Ishikawa (cell line): ENCODE measurements at regions not wholly inside any gene's neighbourhood (a gene's known extent, or its start where the extent isn't known, plus 50 kb on each side); places are given as distances from the start of the nearest gene placed in this dataset.

ENCODE experiments used
- CEBPB ChIP-seq: IDR thresholded peaks from 2 replicates; pipeline ENCODE4 v1.6.1; 2012
- CREB1 ChIP-seq: IDR thresholded peaks from 2 replicates; pipeline ENCODE4 v1.6.1; 2012; ENCODE audit warnings: low read depth
- EGR1 ChIP-seq: IDR thresholded peaks from 2 replicates; pipeline ENCODE4 v1.6.1; 2012
- EP300 ChIP-seq: IDR thresholded peaks from 2 replicates; pipeline ENCODE4 v1.6.1; 2012; ENCODE audit warnings: borderline replicate concordance
- FOXM1 ChIP-seq: IDR thresholded peaks from 2 replicates; pipeline ENCODE4 v1.6.1; 2012; ENCODE audit warnings: low read depth, borderline replicate concordance
- NFIC ChIP-seq: IDR thresholded peaks from 2 replicates; pipeline ENCODE4 v1.6.1; 2012
- RAD21 ChIP-seq: IDR thresholded peaks from 2 replicates; pipeline ENCODE4 v1.6.1; 2012; ENCODE audit warnings: low read depth
- TAF1 ChIP-seq: IDR thresholded peaks from 2 replicates; pipeline ENCODE4 v1.6.1; 2012; ENCODE audit warnings: low read depth, mild to moderate bottlenecking
- TCF12 ChIP-seq: IDR thresholded peaks from 2 replicates; pipeline ENCODE4 v1.6.1; 2012; ENCODE audit warnings: low read depth
- TEAD4 ChIP-seq: IDR thresholded peaks from 2 replicates; pipeline ENCODE4 v1.6.1; 2012
- YY1 ChIP-seq: IDR thresholded peaks from 2 replicates; pipeline ENCODE4 v1.6.1; 2012; ENCODE audit warnings: low read depth
- ZBTB7A ChIP-seq: IDR thresholded peaks from 2 replicates; pipeline ENCODE4 v1.6.1; 2012; ENCODE audit warnings: low read depth
- TF ChIP-seq, protein P1 (sequence below): IDR thresholded peaks from 2 replicates; pipeline ENCODE4 v1.6.1; 2012
- TF ChIP-seq, protein P2 (sequence below): IDR thresholded peaks from 2 replicates; pipeline ENCODE4 v1.6.1; 2012
- TF ChIP-seq, protein P3 (sequence below): IDR thresholded peaks from 2 replicates; pipeline ENCODE4 v1.6.1; 2012; ENCODE audit warnings: low read depth, mild to moderate bottlenecking

DNA sequence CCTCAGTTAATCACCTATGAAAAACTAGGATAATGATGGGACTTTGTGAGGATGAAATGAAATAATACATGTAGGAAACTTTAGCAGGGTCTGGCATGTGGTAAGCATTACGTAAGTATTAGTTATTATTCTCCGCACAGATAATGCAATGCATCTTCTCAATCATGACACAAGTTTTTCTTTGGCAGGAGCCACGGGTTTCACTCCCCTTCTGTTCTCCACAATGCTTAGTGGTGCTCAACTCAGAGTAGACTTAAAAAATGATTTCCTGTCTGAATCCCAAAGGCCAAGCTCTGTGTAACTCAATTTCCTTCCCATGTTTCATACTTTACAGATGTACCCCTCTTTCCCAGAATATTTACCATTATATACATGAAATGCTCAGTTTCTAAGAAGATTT is 82.9 kb downstream of the CCDC34 start:
- TF ChIP-seq RAD21: no peak
- no peak for TF ChIP-seq EGR1
- no peak for TF ChIP-seq ZBTB7A

DNA sequence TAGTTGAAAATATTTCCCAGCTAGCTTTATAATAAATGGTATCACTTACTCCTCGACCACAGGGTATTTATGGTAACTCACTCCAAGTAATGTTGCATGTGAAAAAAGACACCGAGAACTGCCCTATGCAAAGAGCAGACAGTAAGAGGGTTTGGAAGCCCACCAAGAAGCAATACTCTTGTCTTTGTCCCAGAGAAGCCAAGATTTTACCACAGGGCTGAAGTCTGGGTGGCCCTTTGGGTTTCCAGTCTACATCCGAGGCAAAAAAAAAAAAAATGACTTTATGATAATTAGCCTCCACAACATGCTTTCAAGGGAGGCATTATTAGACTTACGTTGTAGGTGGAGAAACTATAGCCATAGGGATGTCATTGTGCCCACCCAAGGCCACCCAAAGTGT is 83.6 kb downstream of the CCDC34 start:
- TF ChIP-seq, protein P1, sequence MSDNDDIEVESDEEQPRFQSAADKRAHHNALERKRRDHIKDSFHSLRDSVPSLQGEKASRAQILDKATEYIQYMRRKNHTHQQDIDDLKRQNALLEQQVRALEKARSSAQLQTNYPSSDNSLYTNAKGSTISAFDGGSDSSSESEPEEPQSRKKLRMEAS: no peak
- no peak for TF ChIP-seq NFIC
- TF ChIP-seq, protein P2, sequence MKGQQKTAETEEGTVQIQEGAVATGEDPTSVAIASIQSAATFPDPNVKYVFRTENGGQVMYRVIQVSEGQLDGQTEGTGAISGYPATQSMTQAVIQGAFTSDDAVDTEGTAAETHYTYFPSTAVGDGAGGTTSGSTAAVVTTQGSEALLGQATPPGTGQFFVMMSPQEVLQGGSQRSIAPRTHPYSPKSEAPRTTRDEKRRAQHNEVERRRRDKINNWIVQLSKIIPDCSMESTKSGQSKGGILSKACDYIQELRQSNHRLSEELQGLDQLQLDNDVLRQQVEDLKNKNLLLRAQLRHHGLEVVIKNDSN: no peak
- no peak for TF ChIP-seq EGR1
- TF ChIP-seq, protein P3, sequence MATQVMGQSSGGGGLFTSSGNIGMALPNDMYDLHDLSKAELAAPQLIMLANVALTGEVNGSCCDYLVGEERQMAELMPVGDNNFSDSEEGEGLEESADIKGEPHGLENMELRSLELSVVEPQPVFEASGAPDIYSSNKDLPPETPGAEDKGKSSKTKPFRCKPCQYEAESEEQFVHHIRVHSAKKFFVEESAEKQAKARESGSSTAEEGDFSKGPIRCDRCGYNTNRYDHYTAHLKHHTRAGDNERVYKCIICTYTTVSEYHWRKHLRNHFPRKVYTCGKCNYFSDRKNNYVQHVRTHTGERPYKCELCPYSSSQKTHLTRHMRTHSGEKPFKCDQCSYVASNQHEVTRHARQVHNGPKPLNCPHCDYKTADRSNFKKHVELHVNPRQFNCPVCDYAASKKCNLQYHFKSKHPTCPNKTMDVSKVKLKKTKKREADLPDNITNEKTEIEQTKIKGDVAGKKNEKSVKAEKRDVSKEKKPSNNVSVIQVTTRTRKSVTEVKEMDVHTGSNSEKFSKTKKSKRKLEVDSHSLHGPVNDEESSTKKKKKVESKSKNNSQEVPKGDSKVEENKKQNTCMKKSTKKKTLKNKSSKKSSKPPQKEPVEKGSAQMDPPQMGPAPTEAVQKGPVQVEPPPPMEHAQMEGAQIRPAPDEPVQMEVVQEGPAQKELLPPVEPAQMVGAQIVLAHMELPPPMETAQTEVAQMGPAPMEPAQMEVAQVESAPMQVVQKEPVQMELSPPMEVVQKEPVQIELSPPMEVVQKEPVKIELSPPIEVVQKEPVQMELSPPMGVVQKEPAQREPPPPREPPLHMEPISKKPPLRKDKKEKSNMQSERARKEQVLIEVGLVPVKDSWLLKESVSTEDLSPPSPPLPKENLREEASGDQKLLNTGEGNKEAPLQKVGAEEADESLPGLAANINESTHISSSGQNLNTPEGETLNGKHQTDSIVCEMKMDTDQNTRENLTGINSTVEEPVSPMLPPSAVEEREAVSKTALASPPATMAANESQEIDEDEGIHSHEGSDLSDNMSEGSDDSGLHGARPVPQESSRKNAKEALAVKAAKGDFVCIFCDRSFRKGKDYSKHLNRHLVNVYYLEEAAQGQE: no peak
- no peak for TF ChIP-seq TAF1
- no peak for TF ChIP-seq CREB1
- TF ChIP-seq CEBPB: no peak
- no peak for TF ChIP-seq RAD21
- no peak for TF ChIP-seq TEAD4
- no peak for TF ChIP-seq YY1

DNA sequence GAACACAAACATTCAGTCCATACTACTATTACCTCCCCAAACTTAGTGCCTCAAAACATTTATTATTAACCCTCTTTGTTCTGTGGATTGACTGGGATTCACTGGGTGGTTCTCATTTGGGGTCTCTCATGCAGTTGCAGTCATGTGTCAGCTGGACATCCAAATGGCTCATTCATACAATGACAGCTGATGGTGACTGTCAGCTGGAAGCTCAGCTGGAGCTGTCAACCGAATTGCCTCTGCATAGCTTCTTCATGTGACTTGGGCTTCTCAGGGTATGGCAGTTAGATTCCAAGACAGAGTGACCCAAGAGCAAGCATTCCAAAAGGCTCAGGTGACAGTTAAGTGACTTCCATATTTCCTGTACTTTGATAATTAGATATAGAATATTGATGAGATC is 85.2 kb downstream of the CCDC34 start:
- TF ChIP-seq EP300 (no peak), YY1 (no peak), ZBTB7A (no peak), FOXM1 (no peak), EGR1 (no peak)
- TF ChIP-seq, protein P2: no peak
- TF ChIP-seq, protein P3: no peak

DNA sequence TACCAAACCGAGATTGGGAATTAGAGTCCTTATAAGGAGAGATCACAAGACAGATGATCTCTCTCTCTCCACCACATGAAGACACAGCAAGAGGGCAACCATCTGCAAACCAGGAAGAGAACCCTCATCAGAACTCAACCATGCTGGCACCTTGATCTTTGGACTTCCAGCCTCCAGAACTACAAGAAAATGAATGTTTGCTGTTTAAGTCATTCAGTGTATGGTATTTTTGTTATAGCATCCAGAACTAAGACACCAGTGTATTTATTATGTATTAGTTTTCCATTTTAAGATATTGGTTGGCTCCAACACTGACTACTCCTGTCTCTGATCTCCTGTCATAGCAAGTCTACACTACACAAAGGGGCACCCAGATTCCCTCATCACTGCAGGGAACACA is 86.9 kb downstream of the CCDC34 start:
- TF ChIP-seq NFIC (no peak), FOXM1 (no peak), TAF1 (no peak), EP300 (no peak), RAD21 (no peak), CREB1 (no peak), TCF12 (no peak)
- TF ChIP-seq, protein P3: no peak

DNA sequence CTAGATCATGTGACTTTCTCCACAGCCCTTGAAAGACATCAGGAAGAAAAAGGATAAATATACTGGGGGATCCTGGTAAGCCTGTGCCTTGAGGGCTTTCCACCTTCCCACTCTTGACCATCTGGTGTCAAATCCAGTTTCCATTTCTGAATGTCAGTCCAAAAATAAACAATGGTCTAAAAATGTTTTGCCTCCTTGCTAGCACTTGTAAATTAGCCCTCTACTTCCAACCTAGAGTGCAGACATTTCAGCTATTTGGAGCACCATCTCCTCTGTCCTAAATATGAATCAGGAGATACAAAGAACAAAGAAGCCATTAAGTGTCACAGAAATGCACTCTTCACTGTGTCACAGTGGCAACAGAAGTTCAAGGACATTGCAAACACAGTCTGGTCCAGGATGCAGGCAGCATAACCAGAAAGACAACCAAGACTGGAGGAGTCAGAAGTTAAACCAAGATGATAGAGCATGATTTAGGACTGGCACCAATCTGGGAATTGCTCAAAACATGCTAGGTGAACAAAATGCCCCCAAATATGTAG is 88.1 kb downstream of the CCDC34 start:
- TF ChIP-seq, protein P3: no peak
- TF ChIP-seq YY1 (no peak), TAF1 (no peak), TEAD4 (no peak), TCF12 (no peak), RAD21 (no peak), CREB1 (no peak), ZBTB7A (no peak), EGR1 (no peak)
- TF ChIP-seq, protein P1: no peak
- TF ChIP-seq, protein P2: no peak
